A673 (cell line): ENCODE measurements at regions not wholly inside any gene's neighbourhood (a gene's known extent, or its start where the extent isn't known, plus 50 kb on each side); places are given as distances from the start of the nearest gene placed in this dataset.

Experiments used
- CTCF ChIP-seq: fragments of 300-800, 200-600 bp; sonication (generic); conservative IDR thresholded peaks from 2 replicates; pipeline ENCODE4 v1.5.1; 2017; ENCODE audit warnings: low read depth, mild to moderate bottlenecking, antibody characterized with exemption, low read length, moderate library complexity, mixed read lengths
- EZH2 ChIP-seq: fragments of 200-600 bp; sonication (generic); IDR thresholded peaks from 2 replicates; pipeline ENCODE4 v1.6.1; 2017; ENCODE audit warnings: borderline replicate concordance, low read depth, mild to moderate bottlenecking, mixed read lengths, antibody characterized with exemption, low read length; ENCODE audit not compliant: poor library complexity, severe bottlenecking

GRCh38 chr5:52707616-52708015, 80.1 kb upstream of the ITGA1 start:
- TF ChIP-seq CTCF (no peak), EZH2 (no peak)
